GM10266 (cell line): ENCODE measurements at regions not wholly inside any gene's neighbourhood (a gene's known extent, or its start where the extent isn't known, plus 50 kb on each side); places are given as distances from the start of the nearest gene placed in this dataset.
"Not testable (repeated sequence)": the region's sequence is repeated elsewhere in the genome, so short reads cannot be mapped to it uniquely, and the experiment has no call there.

ENCODE experiments used
- DNase-seq: peaks from one replicate; pipeline ENCODE4 v3.0.0; 2012; ENCODE audit errors: extremely low spot score
- TF ChIP-seq, protein P1 (sequence below): IDR thresholded peaks from 2 replicates; pipeline ENCODE4 v1.5.1; 2012; ENCODE audit warnings: mild to moderate bottlenecking, low read depth; ENCODE audit not compliant: control insufficient read depth, insufficient read depth; ENCODE audit errors: missing control alignments

DNA sequence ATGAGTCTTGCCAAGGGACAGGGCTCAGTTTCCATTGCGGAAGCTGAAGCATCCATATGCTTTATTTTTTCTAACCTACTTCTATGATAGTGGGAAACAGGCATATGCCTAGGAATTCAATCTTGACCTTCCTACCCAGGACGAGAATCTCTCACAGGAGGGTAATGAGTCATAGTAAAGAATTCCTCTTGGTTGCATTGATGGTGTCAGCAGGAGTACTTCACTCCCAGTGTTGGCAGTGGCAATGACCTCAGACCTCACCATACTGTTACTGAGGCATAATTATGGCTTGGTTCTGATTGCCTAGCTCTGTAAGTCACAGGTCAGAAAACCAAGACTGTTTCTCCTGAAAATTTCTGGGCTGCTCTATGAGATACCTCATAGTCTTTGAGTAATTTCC, 552.9 kb downstream of the ARL4A start:
- no peak for DNase-seq
- TF ChIP-seq, protein P1, sequence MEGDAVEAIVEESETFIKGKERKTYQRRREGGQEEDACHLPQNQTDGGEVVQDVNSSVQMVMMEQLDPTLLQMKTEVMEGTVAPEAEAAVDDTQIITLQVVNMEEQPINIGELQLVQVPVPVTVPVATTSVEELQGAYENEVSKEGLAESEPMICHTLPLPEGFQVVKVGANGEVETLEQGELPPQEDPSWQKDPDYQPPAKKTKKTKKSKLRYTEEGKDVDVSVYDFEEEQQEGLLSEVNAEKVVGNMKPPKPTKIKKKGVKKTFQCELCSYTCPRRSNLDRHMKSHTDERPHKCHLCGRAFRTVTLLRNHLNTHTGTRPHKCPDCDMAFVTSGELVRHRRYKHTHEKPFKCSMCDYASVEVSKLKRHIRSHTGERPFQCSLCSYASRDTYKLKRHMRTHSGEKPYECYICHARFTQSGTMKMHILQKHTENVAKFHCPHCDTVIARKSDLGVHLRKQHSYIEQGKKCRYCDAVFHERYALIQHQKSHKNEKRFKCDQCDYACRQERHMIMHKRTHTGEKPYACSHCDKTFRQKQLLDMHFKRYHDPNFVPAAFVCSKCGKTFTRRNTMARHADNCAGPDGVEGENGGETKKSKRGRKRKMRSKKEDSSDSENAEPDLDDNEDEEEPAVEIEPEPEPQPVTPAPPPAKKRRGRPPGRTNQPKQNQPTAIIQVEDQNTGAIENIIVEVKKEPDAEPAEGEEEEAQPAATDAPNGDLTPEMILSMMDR = no peak

DNA sequence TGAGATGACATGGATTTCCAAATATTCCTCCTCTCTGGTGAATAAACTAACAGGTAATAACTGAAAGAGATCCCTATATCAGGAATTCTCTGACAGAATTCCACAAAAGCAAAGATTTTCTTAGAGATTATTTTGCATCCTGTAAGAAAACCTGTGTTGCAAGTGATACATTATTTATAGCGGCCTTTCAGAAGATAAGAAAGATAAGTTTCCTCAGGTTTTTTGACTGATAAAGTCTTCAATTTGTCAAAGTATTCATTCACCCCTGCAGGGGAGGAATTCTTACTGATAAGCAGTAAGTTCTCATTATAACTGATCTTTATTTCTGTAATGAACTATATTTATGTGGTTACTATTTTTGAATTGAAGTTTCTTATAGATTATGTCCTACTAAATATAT, 554.0 kb downstream of the ARL4A start:
- DNase-seq = no peak
- TF ChIP-seq, protein P1 = no peak

DNA sequence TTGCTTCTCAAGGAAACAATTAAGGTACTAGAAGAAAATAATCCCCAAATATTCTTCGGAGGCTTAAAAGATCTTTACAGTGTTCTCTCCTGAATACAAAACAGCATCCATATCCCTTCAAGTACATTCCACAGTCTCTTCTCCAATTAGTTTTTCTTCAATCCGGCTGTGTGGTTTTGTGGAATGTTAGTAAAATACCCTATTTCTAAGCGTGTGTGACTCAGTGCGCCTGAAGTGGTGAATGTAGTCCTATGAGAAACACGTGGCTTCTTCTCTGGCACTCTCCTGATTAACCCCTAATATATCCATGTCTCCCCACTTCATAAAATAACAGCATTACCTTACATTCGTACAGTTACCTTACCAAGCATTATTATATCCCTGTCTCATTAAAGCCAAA, 570.2 kb downstream of the ARL4A start:
- no peak for DNase-seq
- TF ChIP-seq, protein P1 = no peak

DNA sequence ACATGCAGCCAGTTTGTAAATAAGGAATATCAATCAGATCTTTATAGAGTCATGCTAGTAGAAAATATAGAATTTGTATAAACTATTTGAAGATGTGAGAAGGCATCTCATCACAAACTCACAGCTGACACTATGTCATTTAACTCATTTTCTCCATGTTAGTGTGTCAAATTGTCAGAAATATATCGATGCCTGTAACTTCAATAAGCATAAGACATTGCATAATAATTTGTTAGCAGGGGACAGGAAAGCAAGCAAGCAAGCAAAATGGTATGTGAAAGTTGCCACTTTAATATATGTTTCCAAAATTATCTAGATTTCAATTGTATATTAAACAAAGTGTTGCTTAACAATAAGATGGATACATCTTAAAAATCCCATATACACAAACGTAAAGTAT, 571.0 kb downstream of the ARL4A start:
- TF ChIP-seq, protein P1 = no peak
- no peak for DNase-seq

DNA sequence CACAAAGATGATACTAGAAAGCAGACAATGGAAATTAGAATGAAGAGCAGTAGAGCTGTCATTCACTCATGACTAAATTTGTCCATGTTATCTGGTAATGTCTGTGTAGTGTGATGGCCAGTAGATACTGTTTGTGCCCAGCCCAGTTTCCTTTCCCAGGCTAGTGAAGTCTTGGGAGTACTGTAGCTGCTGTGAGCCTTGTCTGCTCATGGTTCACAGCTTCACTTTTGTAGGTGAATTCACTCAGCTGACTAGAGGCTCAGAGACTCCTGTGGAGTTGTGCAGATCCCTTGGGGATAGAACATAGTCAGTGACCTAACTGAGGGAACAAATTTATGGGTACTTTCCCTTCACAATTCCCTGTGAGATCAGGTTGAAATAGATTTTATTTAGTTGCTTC, 572.5 kb downstream of the ARL4A start:
- no peak for DNase-seq
- TF ChIP-seq, protein P1 = no peak

DNA sequence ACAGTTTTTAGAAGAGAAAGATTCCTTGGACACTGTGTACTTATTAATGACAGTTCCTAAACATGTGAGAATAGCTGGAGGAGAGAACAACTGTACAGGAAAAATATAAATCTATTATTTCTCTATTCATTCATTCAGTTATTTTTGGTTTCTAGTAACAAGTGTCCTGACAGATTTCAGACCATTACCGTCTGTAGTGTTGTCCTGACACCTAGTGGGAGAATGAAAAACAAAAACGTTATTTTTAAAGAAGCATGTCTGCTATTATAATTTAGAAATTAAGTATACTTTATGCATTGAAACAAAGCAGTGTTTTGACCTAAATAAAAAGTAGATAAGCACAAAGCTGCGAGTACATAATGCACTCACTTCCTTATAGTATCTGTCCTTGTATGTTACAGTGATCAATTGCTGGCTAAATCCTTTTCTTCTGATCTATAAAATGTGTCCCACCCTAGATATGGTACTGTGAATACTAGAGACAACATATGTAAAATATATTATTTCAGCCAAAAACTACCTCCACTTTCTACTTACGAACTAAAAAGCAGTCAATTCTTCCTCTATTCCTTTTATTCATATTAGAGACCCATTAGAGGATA, 575.6 kb downstream of the ARL4A start:
- DNase-seq = peak; percentile 4
- TF ChIP-seq, protein P1 = peak; percentile 14

DNA sequence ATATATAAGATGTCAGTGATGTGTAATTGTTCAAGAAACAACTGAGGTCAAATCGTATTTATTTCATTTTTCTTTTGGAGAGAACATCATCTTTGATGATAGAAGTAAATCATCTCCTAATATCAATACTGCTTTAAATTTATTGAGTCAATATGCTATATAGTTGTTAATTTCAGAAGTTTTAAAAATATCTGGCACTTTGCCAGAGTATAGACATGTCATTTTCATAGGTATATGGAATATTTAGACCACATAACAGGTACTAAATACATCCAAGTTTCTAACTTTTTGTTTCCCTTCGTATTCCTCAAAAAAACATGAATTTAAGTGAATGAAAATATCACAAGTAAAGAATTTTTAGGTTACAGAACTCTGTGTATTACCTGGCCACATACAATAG, 577.8 kb downstream of the ARL4A start:
- TF ChIP-seq, protein P1 = no peak
- DNase-seq = no peak

DNA sequence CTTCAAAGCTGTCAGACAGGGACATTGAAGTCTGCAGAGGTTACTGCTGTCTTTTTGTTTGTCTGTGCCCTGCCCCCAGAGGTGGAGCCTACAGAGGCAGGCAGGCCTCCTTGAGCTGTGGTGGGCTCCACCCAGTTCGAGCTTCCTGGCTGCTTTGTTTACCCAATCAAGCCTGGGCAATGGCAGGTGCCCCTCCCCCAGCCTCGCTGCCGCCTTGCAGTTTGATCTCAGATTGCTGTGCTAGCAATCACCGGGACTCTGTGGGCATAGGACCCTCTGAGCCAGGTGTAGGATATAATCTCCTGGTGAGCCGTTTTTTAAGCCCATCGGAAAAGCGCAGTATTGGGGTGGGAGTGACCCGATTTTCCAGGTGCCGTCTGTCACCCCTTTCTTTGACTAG, 586.8 kb downstream of the ARL4A start:
- DNase-seq = not testable (repeated sequence)
